VCaP (cell line): ENCODE measurements at regions not wholly inside any gene's neighbourhood (a gene's known extent, or its start where the extent isn't known, plus 50 kb on each side); places are given as distances from the start of the nearest gene placed in this dataset.

Experiments used
- H3K27ac ChIP-seq: fragments of 450-650 bp; 2 replicates; pipeline ENCODE4 v1.5.1; 2017
- CTCF ChIP-seq: fragments of 450-650 bp; conservative IDR thresholded peaks from 2 replicates; pipeline ENCODE4 v1.5.1; 2017; ENCODE audit warnings: mild to moderate bottlenecking, moderate library complexity

- H3K27ac ChIP-seq: no peak overlapping the region
- no peak for TF ChIP-seq CTCF
Observed at GRCh38 chr9:90301277-90301653, 341.4 kb downstream of the DIRAS2 start.

GRCh38 chr9:90303655-90304054, 339.0 kb downstream of the DIRAS2 start:
- no peak for TF ChIP-seq CTCF
- H3K27ac ChIP-seq: no peak overlapping the region

GRCh38 chr9:90306158-90306557, 336.5 kb downstream of the DIRAS2 start:
- TF ChIP-seq CTCF: no peak
- no peak overlapping the region for H3K27ac ChIP-seq

- no peak overlapping the region for H3K27ac ChIP-seq
- no peak for TF ChIP-seq CTCF
Observed at GRCh38 chr9:90307167-90307833, 335.3 kb downstream of the DIRAS2 start.

GRCh38 chr9:90307891-90308290, 334.7 kb downstream of the DIRAS2 start:
- no peak for TF ChIP-seq CTCF
- no peak overlapping the region for H3K27ac ChIP-seq

GRCh38 chr9:90308691-90309090, 333.9 kb downstream of the DIRAS2 start:
- H3K27ac ChIP-seq: no peak overlapping the region
- TF ChIP-seq CTCF: no peak

- no peak for TF ChIP-seq CTCF
- H3K27ac ChIP-seq: no peak overlapping the region
Observed at GRCh38 chr9:90309809-90310520, 332.7 kb downstream of the DIRAS2 start.
